Liver (tissue), 7 donors: ENCODE measurements at regions not wholly inside any gene's neighbourhood (a gene's known extent, or its start where the extent isn't known, plus 50 kb on each side); places are given as distances from the start of the nearest gene placed in this dataset.

Experiments used
- DNase-seq: peaks from one replicate; pipeline ENCODE4 v3.0.0-alpha.2; 2017; ENCODE audit warnings: low spot score
- H3K27ac ChIP-seq, 2 donors: one replicate each; pipeline ENCODE4 v1.7.0; 2013; ENCODE audit warnings: inconsistent platforms in 2 of 2, low read length in 2 of 2, control low read depth in 1 of 2, low read depth in 1 of 2, mild to moderate bottlenecking in 1 of 2
- H3K27me3 ChIP-seq, 4 donors: one replicate each; pipeline versions ENCODE4 v1.6.1 to v1.7.0; 2013; ENCODE audit warnings: low read length in 3 of 4, inconsistent platforms in 1 of 4, mild to moderate bottlenecking in 1 of 4, moderate library complexity in 1 of 4; ENCODE audit not compliant: control insufficient read depth in 4 of 4, insufficient read depth in 4 of 4
- H3K36me3 ChIP-seq, 4 donors: one replicate each; pipeline versions ENCODE4 v1.6.1 to v1.7.0; 2013; ENCODE audit warnings: low read length in 3 of 4, mild to moderate bottlenecking in 3 of 4, low read depth in 1 of 4, moderate library complexity in 1 of 4; ENCODE audit not compliant: control insufficient read depth in 4 of 4, insufficient read depth in 3 of 4
- H3K4me1 ChIP-seq, 4 donors: one replicate each; pipeline versions ENCODE4 v1.6.1 to v1.7.0; 2013; ENCODE audit warnings: low read length in 3 of 4, mild to moderate bottlenecking in 3 of 4, moderate library complexity in 1 of 4; ENCODE audit not compliant: control insufficient read depth in 4 of 4, insufficient read depth in 4 of 4
- H3K4me3 ChIP-seq, 3 donors: one replicate each; pipeline versions ENCODE4 v1.6.1 to v1.7.0; 2013; ENCODE audit warnings: low read length in 3 of 3, control low read depth in 1 of 3, low read depth in 1 of 3, mild to moderate bottlenecking in 1 of 3
- H3K9ac ChIP-seq, 2 donors: one replicate each; pipeline ENCODE4 v1.7.0; 2013; ENCODE audit warnings: low read length in 2 of 2, mild to moderate bottlenecking in 2 of 2, moderate library complexity in 2 of 2, control low read depth in 1 of 2, low read depth in 1 of 2
- H3K9me3 ChIP-seq, 4 donors: one replicate each; pipeline versions ENCODE4 v1.6.1 to v1.7.0; 2013; ENCODE audit warnings: low read length in 3 of 4; ENCODE audit not compliant: control insufficient read depth in 4 of 4
- EGR1 ChIP-seq, 2 donors: IDR thresholded peaks; 2 replicates each; pipeline ENCODE4 v1.6.1; 2016 to 2018; ENCODE audit warnings: antibody characterized with exemption in 2 of 2, low read depth in 2 of 2
- FOXA2 ChIP-seq: IDR thresholded peaks from 2 replicates; pipeline ENCODE4 v1.6.1; 2016; ENCODE audit warnings: antibody characterized with exemption
- GABPA ChIP-seq, 2 donors: IDR thresholded peaks in 1 of 2; conservative IDR thresholded peaks in 1 of 2; 2 replicates each; pipeline ENCODE4 v1.6.1; 2016; ENCODE audit warnings: antibody characterized with exemption in 2 of 2, mild to moderate bottlenecking in 1 of 2, moderate library complexity in 1 of 2
- HNF4A ChIP-seq, 2 donors: conservative IDR thresholded peaks; 2 replicates each; pipeline ENCODE4 v1.6.1; 2016; ENCODE audit warnings: antibody characterized with exemption in 2 of 2, mild to moderate bottlenecking in 2 of 2
- RXRA ChIP-seq, 2 donors: IDR thresholded peaks; 2 replicates each; pipeline ENCODE4 v1.6.1; 2017 to 2018; ENCODE audit warnings: antibody characterized with exemption in 2 of 2, mild to moderate bottlenecking in 1 of 2
- YY1 ChIP-seq: IDR thresholded peaks from 2 replicates; pipeline ENCODE4 v1.6.1; 2016; ENCODE audit warnings: antibody characterized with exemption, mild to moderate bottlenecking
- WGBS: extraction: QIAGEN DNeasy Blood & Tissue Kit; methylation state at CpG from one replicate; pipeline ENCODE4 v1.1.7; 2013; 5-methylcytosine and 5-hydroxymethylcytosine counted together
- TF ChIP-seq, protein P1 (sequence below): IDR thresholded peaks from 2 replicates; pipeline ENCODE4 v1.6.1; 2016; ENCODE audit warnings: antibody characterized with exemption
- TF ChIP-seq, protein P2 (sequence below): IDR thresholded peaks from 2 replicates; pipeline ENCODE4 v1.6.1; 2016; ENCODE audit warnings: antibody characterized with exemption, mild to moderate bottlenecking
- donor health status: healthy.
- donor health status: healthy.
- donor health status: healthy.
- donor health status: healthy.

- no peak for DNase-seq
- H3K36me3 ChIP-seq, result no peaks in the 10 kb centered on the region
- H3K4me1 ChIP-seq, result no peaks in the 10 kb centered on the region
- TF ChIP-seq YY1 (no peak), HNF4A (conservative IDR thresholded peaks at IDR 0.05) (no peak), GABPA (IDR thresholded peaks at IDR 0.05 in 1 of 2, conservative IDR thresholded peaks at IDR 0.05 in 1 of 2) (no peak)
- TF ChIP-seq, protein P1, sequence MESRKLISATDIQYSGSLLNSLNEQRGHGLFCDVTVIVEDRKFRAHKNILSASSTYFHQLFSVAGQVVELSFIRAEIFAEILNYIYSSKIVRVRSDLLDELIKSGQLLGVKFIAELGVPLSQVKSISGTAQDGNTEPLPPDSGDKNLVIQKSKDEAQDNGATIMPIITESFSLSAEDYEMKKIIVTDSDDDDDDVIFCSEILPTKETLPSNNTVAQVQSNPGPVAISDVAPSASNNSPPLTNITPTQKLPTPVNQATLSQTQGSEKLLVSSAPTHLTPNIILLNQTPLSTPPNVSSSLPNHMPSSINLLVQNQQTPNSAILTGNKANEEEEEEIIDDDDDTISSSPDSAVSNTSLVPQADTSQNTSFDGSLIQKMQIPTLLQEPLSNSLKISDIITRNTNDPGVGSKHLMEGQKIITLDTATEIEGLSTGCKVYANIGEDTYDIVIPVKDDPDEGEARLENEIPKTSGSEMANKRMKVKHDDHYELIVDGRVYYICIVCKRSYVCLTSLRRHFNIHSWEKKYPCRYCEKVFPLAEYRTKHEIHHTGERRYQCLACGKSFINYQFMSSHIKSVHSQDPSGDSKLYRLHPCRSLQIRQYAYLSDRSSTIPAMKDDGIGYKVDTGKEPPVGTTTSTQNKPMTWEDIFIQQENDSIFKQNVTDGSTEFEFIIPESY, result no peak
- TF ChIP-seq, protein P2, sequence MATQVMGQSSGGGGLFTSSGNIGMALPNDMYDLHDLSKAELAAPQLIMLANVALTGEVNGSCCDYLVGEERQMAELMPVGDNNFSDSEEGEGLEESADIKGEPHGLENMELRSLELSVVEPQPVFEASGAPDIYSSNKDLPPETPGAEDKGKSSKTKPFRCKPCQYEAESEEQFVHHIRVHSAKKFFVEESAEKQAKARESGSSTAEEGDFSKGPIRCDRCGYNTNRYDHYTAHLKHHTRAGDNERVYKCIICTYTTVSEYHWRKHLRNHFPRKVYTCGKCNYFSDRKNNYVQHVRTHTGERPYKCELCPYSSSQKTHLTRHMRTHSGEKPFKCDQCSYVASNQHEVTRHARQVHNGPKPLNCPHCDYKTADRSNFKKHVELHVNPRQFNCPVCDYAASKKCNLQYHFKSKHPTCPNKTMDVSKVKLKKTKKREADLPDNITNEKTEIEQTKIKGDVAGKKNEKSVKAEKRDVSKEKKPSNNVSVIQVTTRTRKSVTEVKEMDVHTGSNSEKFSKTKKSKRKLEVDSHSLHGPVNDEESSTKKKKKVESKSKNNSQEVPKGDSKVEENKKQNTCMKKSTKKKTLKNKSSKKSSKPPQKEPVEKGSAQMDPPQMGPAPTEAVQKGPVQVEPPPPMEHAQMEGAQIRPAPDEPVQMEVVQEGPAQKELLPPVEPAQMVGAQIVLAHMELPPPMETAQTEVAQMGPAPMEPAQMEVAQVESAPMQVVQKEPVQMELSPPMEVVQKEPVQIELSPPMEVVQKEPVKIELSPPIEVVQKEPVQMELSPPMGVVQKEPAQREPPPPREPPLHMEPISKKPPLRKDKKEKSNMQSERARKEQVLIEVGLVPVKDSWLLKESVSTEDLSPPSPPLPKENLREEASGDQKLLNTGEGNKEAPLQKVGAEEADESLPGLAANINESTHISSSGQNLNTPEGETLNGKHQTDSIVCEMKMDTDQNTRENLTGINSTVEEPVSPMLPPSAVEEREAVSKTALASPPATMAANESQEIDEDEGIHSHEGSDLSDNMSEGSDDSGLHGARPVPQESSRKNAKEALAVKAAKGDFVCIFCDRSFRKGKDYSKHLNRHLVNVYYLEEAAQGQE, result no peak
- H3K27me3 ChIP-seq, result no peaks in the 10 kb centered on the region
- no peak overlapping the region for H3K4me3 ChIP-seq
- no peak overlapping the region for H3K9ac ChIP-seq
- H3K9me3 ChIP-seq, result no peaks in the 10 kb centered on the region
- H3K27ac ChIP-seq, result no peak overlapping the region
Measured at GRCh38 chr4:63308697-63309096, 1100.6 kb downstream of the TECRL start.

- Histone ChIP-seq H3K9me3 (no peaks in the 10 kb centered on the region), H3K4me3 (no peak overlapping the region), H3K4me1 (no peaks in the 10 kb centered on the region), H3K9ac (no peak overlapping the region), H3K27ac (no peak overlapping the region), H3K27me3 (no peaks in the 10 kb centered on the region), H3K36me3 (no peaks in the 10 kb centered on the region)
- no peak for DNase-seq
- 78% methylated on average over 1 of the region's 1 CpG for WGBS
- TF ChIP-seq EGR1 (IDR thresholded peaks at IDR 0.05; ENCODE audit: low read depth in 2 of 2), result no peak
Measured at GRCh38 chr4:63302792-63303191, 1106.5 kb downstream of the TECRL start.

- no peak for TF ChIP-seq FOXA2
- TF ChIP-seq RXRA (IDR thresholded peaks at IDR 0.05), result no peak
- TF ChIP-seq, protein P2, result no peak
- Histone ChIP-seq H3K9ac (no peak overlapping the region), H3K4me1 (no peaks in the 10 kb centered on the region), H3K27ac (no peak overlapping the region), H3K4me3 (no peak overlapping the region), H3K27me3 (no peaks in the 10 kb centered on the region), H3K36me3 (no peaks in the 10 kb centered on the region), H3K9me3 (no peaks in the 10 kb centered on the region)
- WGBS, result 82% methylated on average over 1 of the region's 1 CpG
- no peak for DNase-seq
Measured at GRCh38 chr4:63302078-63302477, 1107.2 kb downstream of the TECRL start.
